ENCODE measurements at regions not wholly inside any gene's neighbourhood (a gene's known extent, or its start where the extent isn't known, plus 50 kb on each side); places are given as distances from the start of the nearest gene placed in this dataset.
"Not testable (repeated sequence)": the region's sequence is repeated elsewhere in the genome, so short reads cannot be mapped to it uniquely, and the experiment has no call there.

DNA sequence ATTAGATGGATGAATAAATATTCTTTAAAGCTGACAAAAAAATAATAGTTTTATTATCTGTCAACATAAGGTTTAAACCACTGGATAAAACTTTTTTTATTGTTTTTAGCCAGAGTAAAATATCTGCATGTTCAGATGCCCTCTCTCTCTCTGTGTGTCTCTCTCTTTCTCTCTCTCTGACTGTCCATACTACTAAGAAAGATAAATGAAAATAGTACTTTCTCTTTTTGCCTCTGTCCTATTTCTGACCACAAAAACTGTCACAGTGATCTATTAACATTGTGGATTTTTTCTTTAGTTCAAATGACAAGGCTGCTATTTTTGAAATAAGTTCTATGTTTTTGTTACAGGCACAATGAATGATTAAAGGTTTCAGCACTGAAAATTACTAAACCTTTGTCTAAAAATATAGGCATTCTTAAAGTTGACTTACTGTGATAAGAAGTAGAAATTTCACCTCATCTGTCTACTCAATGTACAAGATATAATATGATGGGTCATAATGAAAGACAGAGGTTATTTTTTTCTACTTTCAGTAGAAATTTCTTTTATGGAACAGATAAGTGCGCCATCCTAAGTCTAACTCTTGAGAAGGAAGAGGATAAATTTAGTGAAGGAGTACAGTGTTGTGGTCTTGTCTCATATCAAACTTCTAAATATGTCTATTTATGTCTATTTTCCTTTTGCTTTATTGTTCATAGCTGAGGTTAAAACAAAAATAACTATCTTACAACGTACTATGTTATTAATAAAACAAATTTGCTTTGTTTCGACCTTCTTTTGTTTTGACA lies 341.9 kb upstream of the EYS start:
- no peak for DNase-seq (ENCODE audit: low read depth in 2 of 2)

DNA sequence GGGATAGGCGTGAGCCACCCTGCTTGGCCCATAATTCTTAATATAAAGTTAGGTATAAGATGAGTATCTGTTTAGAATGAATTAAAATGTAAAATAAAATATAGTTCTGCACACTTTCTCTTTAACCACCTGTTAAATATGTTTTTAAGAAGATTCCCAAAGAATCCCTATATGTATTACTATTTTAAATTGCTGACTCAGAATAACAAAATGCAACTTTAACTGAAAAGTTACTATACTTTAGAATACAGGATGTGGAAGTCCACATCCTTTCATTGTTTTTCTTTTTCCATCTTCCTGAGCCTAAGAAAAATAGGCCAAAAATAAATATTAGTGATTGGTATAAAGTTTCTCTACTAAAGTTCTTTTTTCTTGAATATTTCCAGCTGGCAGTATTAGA lies 325.6 kb upstream of the EYS start:
- DNase-seq (ENCODE audit: low read depth in 2 of 2) = no peak

DNA sequence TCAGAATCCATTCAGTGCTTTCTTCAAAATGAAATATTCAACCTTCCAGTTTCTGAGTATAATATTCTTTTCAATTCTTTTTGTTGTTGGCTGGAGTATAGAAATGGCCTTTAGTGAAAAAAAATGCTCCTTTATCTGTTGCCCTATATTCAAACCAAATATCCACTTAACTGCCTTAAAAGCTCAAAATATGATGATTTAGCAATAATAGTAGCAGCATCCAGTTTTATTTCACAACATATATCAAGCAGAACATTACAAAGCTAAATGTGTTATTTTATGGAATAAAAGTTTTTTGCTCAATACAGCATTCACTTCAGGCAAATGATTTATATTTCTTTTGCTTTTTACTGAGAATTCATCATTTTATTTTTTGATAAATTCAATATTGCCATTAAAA lies 322.4 kb upstream of the EYS start:
- DNase-seq (ENCODE audit: low read depth in 2 of 2) = no peak

DNA sequence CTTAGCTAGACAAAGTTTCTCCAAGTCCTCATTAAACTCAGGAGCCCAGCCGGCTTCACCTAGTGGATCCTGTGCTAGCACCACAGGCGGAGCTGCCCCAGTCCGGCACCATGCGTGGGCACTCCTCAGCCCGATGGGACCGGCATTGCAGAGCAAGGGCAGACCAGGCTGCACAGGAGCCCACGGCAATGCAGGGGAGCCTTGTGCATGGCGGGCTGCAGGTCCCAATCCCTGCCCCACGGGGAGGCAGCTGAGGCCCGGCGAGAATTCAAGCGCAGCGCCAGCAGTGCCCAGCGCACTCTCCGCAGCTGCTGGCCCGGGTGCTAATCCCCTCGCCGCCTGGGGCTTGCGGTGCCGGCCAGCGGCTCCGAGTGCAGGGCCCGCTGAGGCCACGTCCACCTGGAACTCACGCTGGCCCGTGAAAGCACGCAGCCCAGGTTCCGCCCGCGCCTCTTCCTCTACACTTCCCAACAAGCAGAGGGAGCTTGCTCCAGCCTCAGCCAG lies 292.3 kb upstream of the EYS start:
- DNase-seq (ENCODE audit: low read depth in 2 of 2) = no peak

DNA sequence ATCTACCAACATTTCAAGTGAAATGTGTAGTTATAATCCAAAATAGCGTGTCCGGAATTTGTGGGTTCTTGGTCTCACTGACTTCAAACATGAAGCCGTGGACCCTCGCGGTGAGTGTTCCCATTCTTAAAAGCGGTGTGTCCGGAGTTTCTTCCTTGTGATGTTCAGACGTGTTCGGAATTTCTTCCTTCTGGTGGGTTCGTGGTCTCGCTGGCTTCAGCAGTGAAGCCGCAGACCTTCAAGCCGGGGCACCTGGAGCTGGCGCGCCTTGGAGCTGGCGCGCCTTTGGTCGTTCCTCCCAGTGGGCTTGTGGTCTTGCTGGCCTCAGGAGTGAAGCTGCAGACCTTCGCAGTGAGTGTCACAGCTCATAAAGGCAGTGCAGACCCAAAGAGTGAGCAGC lies 291.5 kb upstream of the EYS start:
- DNase-seq (ENCODE audit: low read depth in 2 of 2) = no peak

DNA sequence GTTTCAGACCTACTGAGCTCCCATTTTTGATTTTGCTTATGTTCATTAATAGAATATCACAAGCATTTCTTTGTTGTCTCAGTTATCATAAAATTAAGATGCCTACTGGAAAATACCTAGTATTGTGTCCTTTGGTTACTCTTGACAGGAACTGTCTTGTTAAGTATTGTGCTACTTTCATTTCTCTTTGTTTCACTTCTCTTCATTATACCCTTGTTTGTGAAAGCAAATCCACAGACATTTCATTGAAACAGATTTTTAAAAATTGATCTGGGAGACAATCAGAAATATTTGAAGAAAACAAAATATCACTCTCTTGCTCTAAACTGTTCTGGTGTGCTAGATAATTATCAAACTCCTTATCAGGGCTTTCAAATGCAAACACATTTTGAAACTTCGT lies 290.5 kb upstream of the EYS start:
- no peak for DNase-seq (ENCODE audit: low read depth in 2 of 2)

DNA sequence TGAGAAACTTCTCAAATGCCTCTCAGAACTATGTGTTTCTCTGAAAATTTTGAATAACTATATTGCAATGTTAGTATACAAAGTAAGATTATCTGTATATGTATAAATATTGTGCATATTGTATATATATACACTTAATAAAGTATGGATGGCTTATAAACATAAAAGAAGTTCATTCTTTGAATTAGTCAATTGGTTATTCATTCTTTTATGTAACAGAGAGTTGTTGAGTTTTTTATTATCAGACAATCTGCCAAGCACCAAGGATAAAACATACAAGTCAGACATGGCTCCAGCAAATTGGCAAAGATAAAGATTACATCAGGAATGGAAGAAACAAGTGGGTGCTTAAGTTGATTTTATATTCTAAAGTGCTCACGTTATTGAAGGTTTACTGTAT lies 289.1 kb upstream of the EYS start:
- DNase-seq (ENCODE audit: low read depth in 2 of 2) = no peak

DNA sequence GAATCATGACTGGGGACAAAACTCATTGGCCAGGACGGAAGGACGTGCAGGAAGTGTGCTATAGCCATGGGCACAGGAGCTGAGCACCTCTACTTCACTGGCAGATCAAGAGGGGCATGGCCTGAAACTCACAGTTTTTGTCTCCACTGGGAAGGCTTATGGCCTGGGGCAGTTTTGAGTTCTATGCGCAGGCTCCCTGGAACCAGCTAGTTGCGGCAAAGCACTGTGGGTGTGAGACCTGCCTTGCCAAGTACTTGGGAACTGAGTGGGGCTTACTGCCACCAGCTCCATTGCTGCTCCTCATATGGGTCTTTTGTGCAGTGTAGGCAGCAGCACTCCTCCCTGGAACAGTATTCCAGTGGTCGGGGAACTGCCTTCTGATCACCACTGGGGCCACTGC lies 282.6 kb upstream of the EYS start:
- DNase-seq (ENCODE audit: low read depth in 2 of 2) = no peak

DNA sequence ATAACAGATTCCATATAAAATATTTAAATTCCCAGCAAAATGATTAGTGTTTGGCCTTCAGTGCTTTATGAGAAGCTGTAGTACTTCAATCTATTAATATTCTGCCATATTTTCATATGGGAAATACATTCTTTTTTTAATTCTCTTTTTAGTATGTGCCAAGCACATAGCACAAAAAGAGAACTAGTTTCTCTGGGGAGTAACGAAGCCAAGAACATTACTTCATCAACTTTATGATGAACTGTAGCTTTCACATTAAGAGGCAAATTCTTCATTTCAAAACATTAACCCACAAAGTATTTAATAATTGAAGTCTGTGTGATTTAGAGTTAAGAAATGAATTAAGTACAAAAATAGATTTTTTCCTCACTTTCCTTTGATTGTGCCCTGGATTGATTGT lies 281.0 kb upstream of the EYS start:
- no peak for DNase-seq (ENCODE audit: low read depth in 2 of 2)

DNA sequence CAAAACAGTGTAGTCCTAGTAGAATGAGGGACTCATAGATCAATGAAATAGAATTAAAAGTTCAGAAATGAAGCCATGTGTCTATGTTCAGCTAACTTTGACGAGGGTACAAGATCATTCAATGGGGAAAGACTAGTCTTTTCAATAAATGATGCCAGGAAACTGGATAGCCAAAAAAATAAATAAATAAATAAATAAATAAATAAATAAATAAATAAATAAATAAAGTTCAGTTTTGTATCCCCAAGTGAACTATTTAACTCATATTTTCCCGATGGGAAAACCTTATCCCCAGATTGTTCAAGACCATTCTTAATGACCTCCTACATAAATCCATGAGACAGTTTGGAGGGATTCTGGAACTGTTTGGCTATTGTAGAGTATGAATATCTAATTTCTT lies 277.1 kb upstream of the EYS start:
- no peak for DNase-seq (ENCODE audit: low read depth in 2 of 2)

DNA sequence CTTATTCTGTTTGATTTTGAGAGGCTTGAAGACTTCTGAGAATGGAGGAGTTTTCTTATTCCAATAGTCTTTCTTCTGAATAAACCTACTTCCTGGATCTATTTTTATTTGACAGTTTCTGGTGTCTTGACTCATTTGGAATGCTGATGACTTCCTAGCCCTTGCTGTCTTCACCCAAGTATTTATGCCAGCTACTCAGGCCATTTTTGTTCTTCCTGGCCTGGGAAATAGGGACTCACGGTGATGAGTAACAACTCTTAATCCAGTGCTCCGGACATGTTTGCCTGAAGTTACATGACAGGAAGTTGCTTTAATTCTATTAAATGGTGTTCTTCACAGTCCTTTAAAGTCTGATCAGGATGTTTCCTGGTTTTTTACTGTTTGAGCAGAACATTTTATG lies 272.1 kb upstream of the EYS start:
- DNase-seq (ENCODE audit: low read depth in 2 of 2) = no peak

DNA sequence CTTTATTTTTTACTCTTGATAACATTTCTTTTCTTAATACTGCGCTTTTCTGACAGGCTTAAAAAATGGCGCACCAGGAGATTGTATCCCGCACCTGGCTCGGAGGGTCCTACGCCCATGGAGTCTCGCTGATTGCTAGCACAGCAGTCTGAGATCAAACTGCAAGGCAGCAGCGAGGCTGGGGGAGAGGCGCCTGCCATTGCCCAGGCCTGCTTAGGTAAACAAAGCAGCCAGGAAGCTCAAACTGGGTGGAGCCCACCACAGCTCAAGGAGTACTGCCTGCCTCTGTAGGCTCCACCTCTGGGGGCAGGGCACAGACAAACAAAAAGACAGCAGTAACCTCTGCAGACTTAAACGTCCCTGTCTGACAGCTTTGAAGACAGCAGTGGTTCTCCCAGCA lies 264.2 kb upstream of the EYS start:
- not testable (repeated sequence) for DNase-seq (ENCODE audit: low read depth in 2 of 2)

DNA sequence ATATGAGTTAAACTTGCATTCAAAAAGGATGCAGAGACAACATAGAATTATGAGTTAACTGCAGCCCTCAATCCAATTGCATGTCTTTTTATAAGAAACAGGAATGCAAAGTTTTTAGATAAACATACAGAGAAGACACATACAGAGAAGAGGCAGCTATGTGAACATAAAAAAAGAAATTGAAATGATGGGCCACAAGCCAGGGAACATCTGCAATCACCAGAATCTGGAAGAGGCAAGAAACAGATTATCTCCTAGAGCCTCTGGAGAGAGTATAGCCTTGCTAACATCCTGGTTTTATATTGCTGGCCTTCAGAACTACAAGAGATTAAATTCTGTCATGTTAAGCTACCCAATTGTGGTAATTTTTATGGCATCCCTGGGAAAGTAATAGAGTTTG lies 257.2 kb upstream of the EYS start:
- no peak for DNase-seq (ENCODE audit: low read depth in 2 of 2)

DNA sequence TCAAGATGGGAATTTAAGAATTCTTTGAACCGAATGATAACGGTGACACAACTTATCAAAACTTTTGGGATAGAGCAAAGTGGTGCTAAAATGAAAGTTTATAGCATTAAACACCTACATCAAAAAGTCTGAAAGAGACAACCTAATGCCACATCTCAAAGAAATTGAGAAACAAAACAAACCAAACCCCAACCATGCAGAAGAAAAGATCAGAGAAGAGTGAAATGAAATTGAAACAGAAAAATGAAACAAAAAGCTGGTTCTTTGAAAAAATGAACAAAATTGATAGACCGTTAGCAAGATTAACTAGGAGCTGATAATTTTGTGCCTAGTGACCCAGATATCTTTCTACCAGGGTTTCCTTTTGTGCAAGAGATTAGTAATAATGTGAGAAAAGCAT lies 248.0 kb upstream of the EYS start:
- DNase-seq (ENCODE audit: low read depth in 2 of 2) = no peak

DNA sequence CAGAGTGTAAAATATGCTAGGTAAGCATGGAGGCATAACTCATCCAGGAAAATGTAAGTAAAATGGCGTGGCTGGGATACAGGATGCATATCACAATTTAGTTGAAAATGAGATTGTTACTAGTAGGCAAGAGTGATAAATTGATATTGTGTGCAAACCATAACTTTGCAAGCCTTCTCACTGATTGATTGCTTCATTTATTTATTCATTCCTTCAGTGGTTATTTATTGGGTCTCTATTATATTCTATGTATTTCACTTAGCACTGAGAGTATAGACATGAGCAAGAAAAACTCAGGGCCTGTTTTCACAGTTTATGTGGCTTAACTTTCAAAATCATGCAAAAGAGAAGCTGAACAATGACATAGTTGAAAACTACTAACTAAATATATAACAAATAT lies 241.0 kb upstream of the EYS start:
- no peak for DNase-seq (ENCODE audit: low read depth in 2 of 2)

DNA sequence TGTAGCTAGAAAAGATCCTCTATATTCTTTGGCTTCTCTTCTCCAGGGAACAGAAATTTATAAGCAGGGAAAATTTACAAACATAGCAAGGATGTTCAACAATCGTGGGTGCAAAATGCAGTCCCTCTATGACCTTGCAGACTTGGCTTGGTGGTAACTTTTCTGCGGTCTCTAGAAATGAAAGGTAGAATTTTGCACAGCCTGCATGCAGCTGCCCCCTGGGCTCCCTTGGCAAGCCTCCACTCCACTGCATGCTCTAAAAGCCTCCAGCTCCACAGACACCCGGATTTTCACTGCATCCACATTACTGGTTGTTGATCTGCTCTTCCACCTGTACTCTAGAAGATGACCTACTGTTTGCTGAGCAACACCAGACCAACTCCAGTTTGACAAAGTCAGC lies 236.5 kb upstream of the EYS start:
- DNase-seq (ENCODE audit: low read depth in 2 of 2) = no peak

DNA sequence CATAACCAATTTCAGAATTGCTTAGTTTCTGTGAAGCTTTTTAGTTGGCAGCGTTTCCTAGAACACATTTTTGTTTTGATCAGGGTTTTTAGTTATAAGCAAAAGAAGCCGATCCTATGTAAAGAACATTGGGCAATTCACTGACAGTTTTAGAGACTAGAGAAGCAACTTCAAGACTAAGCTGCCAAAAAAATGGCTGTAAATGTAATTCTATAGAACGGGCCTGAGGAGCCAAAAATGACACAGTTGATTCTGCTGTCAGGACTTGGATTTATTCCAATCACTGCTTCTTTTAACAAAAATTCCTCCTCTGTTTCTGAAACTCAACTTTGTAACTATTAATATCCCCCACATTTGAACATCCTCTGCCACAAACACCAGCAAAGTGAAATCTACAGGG lies 236.0 kb upstream of the EYS start:
- DNase-seq (ENCODE audit: low read depth in 2 of 2) = no peak

DNA sequence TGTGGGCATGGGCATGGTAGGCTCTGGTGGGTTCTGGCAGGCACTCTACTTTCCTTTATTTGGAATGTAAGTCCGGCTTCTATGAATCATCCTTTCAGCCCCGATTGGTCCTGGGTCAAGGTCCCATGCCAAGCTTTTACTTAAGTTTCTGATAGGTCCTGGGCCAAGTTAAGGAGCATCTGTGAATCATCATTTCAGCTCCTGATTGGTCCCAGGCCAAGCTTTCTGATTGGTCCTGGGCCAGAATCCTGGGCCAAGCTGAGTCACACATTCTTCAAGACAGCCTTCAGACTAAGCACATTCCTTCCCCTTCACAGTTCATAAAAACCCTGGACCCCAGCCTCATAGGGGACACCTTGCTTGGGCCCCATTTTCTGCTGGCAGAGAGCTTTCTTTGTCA lies 231.0 kb upstream of the EYS start:
- no peak for DNase-seq (ENCODE audit: low read depth in 2 of 2)

DNA sequence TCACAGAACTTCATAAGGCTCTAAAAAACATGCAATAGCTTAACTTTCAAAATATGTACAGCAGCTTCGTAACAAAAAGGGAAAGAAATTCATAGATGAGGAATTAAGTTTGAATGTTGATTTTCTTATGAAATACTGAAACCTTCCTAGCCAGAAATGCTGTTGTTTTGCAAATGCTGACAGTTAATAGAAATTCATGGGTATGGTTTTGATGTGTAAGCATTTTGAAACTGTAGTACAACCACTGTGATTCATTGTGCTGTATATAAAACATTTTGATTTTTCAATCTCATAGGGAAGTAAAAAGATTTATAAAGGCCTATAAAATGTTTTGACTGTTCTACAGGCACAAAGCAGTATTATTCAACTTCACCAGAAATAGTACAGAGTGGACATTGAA lies 228.4 kb upstream of the EYS start:
- no peak for DNase-seq (ENCODE audit: low read depth in 2 of 2)

DNA sequence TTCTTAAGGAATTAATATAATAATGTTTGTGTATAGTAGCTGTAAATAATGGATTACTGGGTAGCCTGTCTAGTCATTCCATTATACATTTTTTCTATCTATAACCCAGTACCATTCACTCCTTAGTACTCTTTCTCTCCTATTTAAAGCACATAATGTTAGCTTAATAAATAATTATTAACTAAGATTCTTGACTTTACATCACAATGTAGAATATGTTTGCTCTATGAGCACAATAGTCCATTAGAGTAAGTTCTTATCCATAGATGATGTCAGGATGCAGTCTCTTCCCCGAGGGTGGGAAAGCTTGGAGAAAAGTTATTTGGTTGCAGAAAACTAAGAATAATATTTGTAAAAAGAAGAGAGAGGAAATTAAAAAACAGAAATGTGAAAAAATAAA lies 226.4 kb upstream of the EYS start:
- DNase-seq (ENCODE audit: low read depth in 2 of 2) = no peak

DNA sequence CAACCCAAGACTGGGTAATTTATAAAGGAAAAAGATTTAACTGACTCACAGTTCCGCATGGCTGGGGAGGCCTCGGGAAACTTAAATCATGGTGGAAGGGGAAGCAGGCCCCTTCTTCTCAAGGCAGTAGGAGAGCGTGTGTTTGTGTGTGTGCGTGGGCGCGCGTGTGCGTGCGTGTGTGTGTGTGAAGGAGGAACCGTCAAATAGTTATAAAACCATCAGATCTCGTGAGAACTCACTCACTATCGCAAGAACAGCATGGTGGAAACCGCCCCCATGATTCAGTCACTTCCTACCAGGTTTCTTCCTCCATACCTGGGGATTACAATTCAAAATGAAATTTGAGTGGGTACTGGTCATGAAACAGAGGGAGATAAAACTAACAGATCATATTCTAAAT lies 220.1 kb upstream of the EYS start:
- no peak for DNase-seq (ENCODE audit: low read depth in 2 of 2)

DNA sequence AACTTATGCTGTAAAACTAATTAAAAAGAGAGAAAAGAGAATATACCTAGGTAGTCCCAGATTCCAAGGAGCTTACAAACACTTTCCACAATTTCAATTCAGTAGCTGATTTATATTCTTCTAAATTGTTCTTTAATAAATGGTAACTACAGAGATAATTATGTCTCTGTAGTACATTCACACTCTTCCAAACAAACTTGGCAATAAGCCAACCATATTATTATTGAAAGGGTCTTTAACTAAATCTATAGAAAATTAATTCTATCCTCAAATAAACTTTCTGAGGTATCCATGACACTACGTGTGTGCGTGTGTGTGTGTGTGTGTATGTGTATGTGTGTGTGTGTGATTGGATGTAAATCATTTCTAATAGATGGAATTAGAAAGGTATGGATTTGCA lies 217.4 kb upstream of the EYS start:
- no peak for DNase-seq (ENCODE audit: low read depth in 2 of 2)

DNA sequence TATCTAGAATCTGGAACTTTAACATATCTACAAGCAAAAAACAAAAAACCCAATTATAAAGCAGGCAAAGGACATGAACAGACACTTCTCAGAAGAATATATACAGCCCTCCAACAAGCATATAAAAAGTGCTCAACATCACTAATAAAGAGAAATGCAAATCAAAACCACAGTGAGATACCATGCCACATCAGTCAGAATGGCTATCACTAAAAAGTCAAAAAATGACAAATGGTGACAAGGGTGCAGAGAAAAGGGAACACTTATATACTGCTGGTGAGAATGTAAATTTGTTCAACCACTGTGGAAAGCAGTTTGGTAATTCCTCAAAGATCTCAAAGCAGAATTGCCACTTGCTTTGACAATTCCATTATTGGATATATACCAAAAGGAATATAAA lies 215.0 kb upstream of the EYS start:
- no peak for DNase-seq (ENCODE audit: low read depth in 2 of 2)

DNA sequence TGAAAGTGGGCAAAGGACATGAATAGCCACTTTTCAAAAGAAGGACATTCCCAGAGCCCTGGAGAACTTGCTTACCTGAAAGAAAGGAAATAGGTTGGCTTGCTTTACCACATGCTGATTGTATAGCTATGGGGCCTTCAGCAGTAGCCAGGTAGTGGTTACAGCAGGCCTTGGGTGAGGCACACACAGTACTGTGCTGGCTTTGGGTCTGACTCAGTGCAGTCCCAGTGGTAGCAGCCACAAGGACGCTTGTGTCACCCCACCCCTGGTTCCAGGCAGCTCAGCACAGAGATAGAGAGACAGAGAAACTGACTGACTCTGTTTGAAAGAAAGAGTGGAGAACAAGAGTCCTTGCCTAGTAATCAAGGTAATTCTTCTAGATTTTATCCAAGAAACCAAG lies 201.0 kb upstream of the EYS start:
- DNase-seq (ENCODE audit: low read depth in 2 of 2) = no peak

Data from activated CD4-positive, alpha-beta T cell treated with anti-CD3 and anti-CD28 coated beads for 24 hours (primary cell).